Colonic mucosa (tissue), 4 donors: ENCODE measurements at regions not wholly inside any gene's neighbourhood (a gene's known extent, or its start where the extent isn't known, plus 50 kb on each side); places are given as distances from the start of the nearest gene placed in this dataset.

Source experiments
- DNase-seq: peaks from one replicate; pipeline ENCODE4 v3.0.0-alpha.2; 2020
- H3K27ac ChIP-seq: fragments of 200-600 bp; one replicate; pipeline ENCODE4 v1.8.0; 2021
- H3K27me3 ChIP-seq: fragments of 200-600 bp; one replicate; pipeline ENCODE4 v1.8.0; 2021
- H3K36me3 ChIP-seq: fragments of 200-600 bp; one replicate; pipeline ENCODE4 v1.8.0; 2021
- H3K4me1 ChIP-seq: fragments of 200-600 bp; one replicate; pipeline ENCODE4 v1.8.0; 2021; ENCODE audit warnings: mild to moderate bottlenecking
- H3K4me3 ChIP-seq: fragments of 200-600 bp; one replicate; pipeline ENCODE4 v1.8.0; 2021
- H3K9ac ChIP-seq, 2 donors: one replicate each; pipeline ENCODE4 v1.7.0; 2013; ENCODE audit warnings: control low read depth in 2 of 2, low read depth in 2 of 2, low read length in 2 of 2
- H3K9me3 ChIP-seq: fragments of 200-600 bp; one replicate; pipeline ENCODE4 v1.8.0; 2021
- CTCF ChIP-seq: fragments of 200-600 bp; IDR thresholded peaks from one replicate; pipeline ENCODE4 v1.8.0; 2022; ENCODE audit warnings: antibody characterized with exemption, mild to moderate bottlenecking
- intact Hi-C: fragments of 100-400 bp; cut with DNase I; formaldehyde crosslinking; loops from one replicate; pipeline ENCODE4 v1.14.1; 2022
- donor health status: healthy.
- donor health status: DM: no; HTN: no; CAD: no.
- donor health status: DM: no; HTN: no; CAD: no.

- no peak for DNase-seq
- H3K9ac ChIP-seq = no peak overlapping the region
- intact Hi-C loops = no loop called here
Observed at GRCh38 chr2:19600982-19601381, 242.6 kb upstream of the OSR1 start.

GRCh38 chr2:19600506-19600905 lies 242.1 kb upstream of the OSR1 start:
- no peaks in the 10 kb centered on the region for H3K9me3 ChIP-seq
- no peaks in the 10 kb centered on the region for H3K4me1 ChIP-seq
- no peaks in the 10 kb centered on the region for H3K36me3 ChIP-seq
- no peak for TF ChIP-seq CTCF
- no peak overlapping the region for H3K9ac ChIP-seq
- no peak for DNase-seq
- H3K4me3 ChIP-seq = no peak overlapping the region
- intact Hi-C loops = no loop called here
- no peaks in the 10 kb centered on the region for H3K27me3 ChIP-seq
- no peak overlapping the region for H3K27ac ChIP-seq

More at GRCh38 chr2:19600982-19601381, 242.6 kb upstream of the OSR1 start:
- no peaks in the 10 kb centered on the region for H3K36me3 ChIP-seq
- H3K27ac ChIP-seq = no peak overlapping the region
- no peak for TF ChIP-seq CTCF
- no peak overlapping the region for H3K4me3 ChIP-seq
- H3K27me3 ChIP-seq = no peaks in the 10 kb centered on the region
- H3K9me3 ChIP-seq = no peaks in the 10 kb centered on the region
- H3K4me1 ChIP-seq = no peaks in the 10 kb centered on the region

GRCh38 chr2:19598971-19599370 lies 240.5 kb upstream of the OSR1 start:
- intact Hi-C loops = no loop called here
- H3K27me3 ChIP-seq = no peaks in the 10 kb centered on the region
- H3K4me3 ChIP-seq = no peak overlapping the region
- H3K4me1 ChIP-seq = no peaks in the 10 kb centered on the region
- H3K27ac ChIP-seq = no peak overlapping the region
- no peak overlapping the region for H3K9ac ChIP-seq
- no peaks in the 10 kb centered on the region for H3K9me3 ChIP-seq
- no peak for TF ChIP-seq CTCF
- H3K36me3 ChIP-seq = no peaks in the 10 kb centered on the region
- DNase-seq = no peak

GRCh38 chr2:19592197-19592596 lies 233.8 kb upstream of the OSR1 start:
- Histone ChIP-seq H3K27ac (no peak overlapping the region), H3K9ac (no peak overlapping the region), H3K27me3 (no peaks in the 10 kb centered on the region), H3K4me3 (no peak overlapping the region), H3K4me1 (no peaks in the 10 kb centered on the region), H3K36me3 (no peaks in the 10 kb centered on the region), H3K9me3 (no peaks in the 10 kb centered on the region)
- no peak for DNase-seq
- no peak for TF ChIP-seq CTCF
- intact Hi-C loops = no loop called here

- Histone ChIP-seq H3K9ac (no peak overlapping the region), H3K4me1 (no peaks in the 10 kb centered on the region), H3K27ac (no peak overlapping the region), H3K9me3 (no peaks in the 10 kb centered on the region), H3K36me3 (no peaks in the 10 kb centered on the region), H3K4me3 (no peak overlapping the region), H3K27me3 (no peaks in the 10 kb centered on the region)
- no peak for TF ChIP-seq CTCF
- intact Hi-C loops = no loop called here
- DNase-seq = no peak
Observed at GRCh38 chr2:19589791-19590190, 231.4 kb upstream of the OSR1 start.

GRCh38 chr2:19580830-19581229 lies 222.4 kb upstream of the OSR1 start:
- Histone ChIP-seq H3K9me3 (no peaks in the 10 kb centered on the region), H3K36me3 (no peaks in the 10 kb centered on the region), H3K27ac (no peak overlapping the region), H3K27me3 (no peaks in the 10 kb centered on the region), H3K9ac (no peak overlapping the region), H3K4me3 (no peak overlapping the region), H3K4me1 (no peaks in the 10 kb centered on the region)
- no peak for TF ChIP-seq CTCF
- intact Hi-C loops = no loop called here
- DNase-seq = no peak
